PFSK-1 (cell line): ENCODE measurements at regions not wholly inside any gene's neighbourhood (a gene's known extent, or its start where the extent isn't known, plus 50 kb on each side); places are given as distances from the start of the nearest gene placed in this dataset.

Experiments
- POLR2AphosphoS5 ChIP-seq: IDR thresholded peaks from 2 replicates; pipeline ENCODE4 v1.6.1; 2012; ENCODE audit warnings: low read depth, mild to moderate bottlenecking, control low read depth, low read length, moderate library complexity
- SIN3A ChIP-seq: IDR thresholded peaks from 2 replicates; pipeline ENCODE4 v1.6.1; 2012; ENCODE audit warnings: mild to moderate bottlenecking, low read length, moderate library complexity, borderline replicate concordance; ENCODE audit not compliant: insufficient read depth

GRCh38 chr6:141705431-141705830 lies 427.3 kb upstream of the GJE1 start:
- no peak for TF ChIP-seq POLR2AphosphoS5
- TF ChIP-seq SIN3A = no peak
